Parathyroid adenoma (tissue), 2 donors: ENCODE measurements at regions not wholly inside any gene's neighbourhood (a gene's known extent, or its start where the extent isn't known, plus 50 kb on each side); places are given as distances from the start of the nearest gene placed in this dataset.
"Not testable (repeated sequence)": the region's sequence is repeated elsewhere in the genome, so short reads cannot be mapped to it uniquely, and the experiment has no call there.

Experiments used
- H2AFZ ChIP-seq: fragments of 300-600 bp; sonication (generic); one replicate; pipeline ENCODE4 v1.7.0; 2017; ENCODE audit warnings: antibody characterized with exemption, mild to moderate bottlenecking
- H3K27ac ChIP-seq: fragments of 300-600 bp; sonication (generic); one replicate; pipeline ENCODE4 v1.7.0; 2017
- H3K27me3 ChIP-seq: fragments of 300-600 bp; sonication (generic); one replicate; pipeline ENCODE4 v1.7.0; 2017; ENCODE audit warnings: low read length; ENCODE audit not compliant: control insufficient read depth, insufficient read depth
- H3K36me3 ChIP-seq: fragments of 300-600 bp; sonication (generic); one replicate; pipeline ENCODE4 v1.7.0; 2017; ENCODE audit warnings: low read length; ENCODE audit not compliant: control insufficient read depth, insufficient read depth
- H3K4me1 ChIP-seq: fragments of 300-600 bp; sonication (generic); one replicate; pipeline ENCODE4 v1.7.0; 2017; ENCODE audit warnings: control low read depth
- H3K4me2 ChIP-seq: fragments of 300-600 bp; sonication (generic); one replicate; pipeline ENCODE4 v1.7.0; 2017; ENCODE audit warnings: low read length
- H3K4me3 ChIP-seq: fragments of 300-600 bp; sonication (generic); one replicate; pipeline ENCODE4 v1.7.0; 2017; ENCODE audit warnings: low read depth, low read length
- H3K79me2 ChIP-seq: fragments of 300-600 bp; sonication (generic); one replicate; pipeline ENCODE4 v1.7.0; 2017; ENCODE audit warnings: control low read depth
- H3K9ac ChIP-seq: fragments of 300-600 bp; sonication (generic); one replicate; pipeline ENCODE4 v1.7.0; 2017; ENCODE audit warnings: mild to moderate bottlenecking
- H3K9me3 ChIP-seq: fragments of 300-600 bp; sonication (generic); one replicate; pipeline ENCODE4 v1.7.0; 2017; ENCODE audit warnings: low read length; ENCODE audit not compliant: control insufficient read depth
- TF ChIP-seq, protein P1 (sequence below): fragments of 300-600 bp; sonication (generic); IDR thresholded peaks from one replicate; pipeline ENCODE4 v1.7.0; 2017; ENCODE audit warnings: antibody characterized with exemption, mild to moderate bottlenecking
- donor health status: primary hyperparathyroidism.

GRCh38 chr10:113496111-113497109 is 56.4 kb upstream of the HABP2 start:
- Histone ChIP-seq H2AFZ (no peak overlapping the region), H3K4me2 (no peak overlapping the region), H3K79me2 (no peaks in the 10 kb centered on the region), H3K4me3 (no peak overlapping the region), H3K9me3 (no peaks in the 10 kb centered on the region), H3K4me1 (no peaks in the 10 kb centered on the region), H3K36me3 (no peaks in the 10 kb centered on the region), H3K9ac (no peak overlapping the region), H3K27me3 (no peaks in the 10 kb centered on the region), H3K27ac (no peak overlapping the region)
- TF ChIP-seq, protein P1, sequence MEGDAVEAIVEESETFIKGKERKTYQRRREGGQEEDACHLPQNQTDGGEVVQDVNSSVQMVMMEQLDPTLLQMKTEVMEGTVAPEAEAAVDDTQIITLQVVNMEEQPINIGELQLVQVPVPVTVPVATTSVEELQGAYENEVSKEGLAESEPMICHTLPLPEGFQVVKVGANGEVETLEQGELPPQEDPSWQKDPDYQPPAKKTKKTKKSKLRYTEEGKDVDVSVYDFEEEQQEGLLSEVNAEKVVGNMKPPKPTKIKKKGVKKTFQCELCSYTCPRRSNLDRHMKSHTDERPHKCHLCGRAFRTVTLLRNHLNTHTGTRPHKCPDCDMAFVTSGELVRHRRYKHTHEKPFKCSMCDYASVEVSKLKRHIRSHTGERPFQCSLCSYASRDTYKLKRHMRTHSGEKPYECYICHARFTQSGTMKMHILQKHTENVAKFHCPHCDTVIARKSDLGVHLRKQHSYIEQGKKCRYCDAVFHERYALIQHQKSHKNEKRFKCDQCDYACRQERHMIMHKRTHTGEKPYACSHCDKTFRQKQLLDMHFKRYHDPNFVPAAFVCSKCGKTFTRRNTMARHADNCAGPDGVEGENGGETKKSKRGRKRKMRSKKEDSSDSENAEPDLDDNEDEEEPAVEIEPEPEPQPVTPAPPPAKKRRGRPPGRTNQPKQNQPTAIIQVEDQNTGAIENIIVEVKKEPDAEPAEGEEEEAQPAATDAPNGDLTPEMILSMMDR, result no peak

- H3K4me1 ChIP-seq, result no peaks in the 10 kb centered on the region
- TF ChIP-seq, protein P1, result no peak
- no peak overlapping the region for H3K4me3 ChIP-seq
- H3K9me3 ChIP-seq, result no peaks in the 10 kb centered on the region
- H3K9ac ChIP-seq, result no peak overlapping the region
- no peak overlapping the region for H2AFZ ChIP-seq
- H3K27ac ChIP-seq, result no peak overlapping the region
- no peaks in the 10 kb centered on the region for H3K27me3 ChIP-seq
- H3K4me2 ChIP-seq, result no peak overlapping the region
- H3K36me3 ChIP-seq, result no peaks in the 10 kb centered on the region
- H3K79me2 ChIP-seq, result no peaks in the 10 kb centered on the region
Observed at GRCh38 chr10:113497198-113497597, 55.7 kb upstream of the HABP2 start.

- H3K27ac ChIP-seq, result no peak overlapping the region
- no peaks in the 10 kb centered on the region for H3K9me3 ChIP-seq
- H3K79me2 ChIP-seq, result no peaks in the 10 kb centered on the region
- H3K4me2 ChIP-seq, result no peak overlapping the region
- H3K9ac ChIP-seq, result no peak overlapping the region
- H3K36me3 ChIP-seq, result no peaks in the 10 kb centered on the region
- H3K4me3 ChIP-seq, result no peak overlapping the region
- H3K27me3 ChIP-seq, result no peaks in the 10 kb centered on the region
- H2AFZ ChIP-seq, result no peak overlapping the region
- H3K4me1 ChIP-seq, result no peaks in the 10 kb centered on the region
- TF ChIP-seq, protein P1, result no peak
Observed at GRCh38 chr10:113498997-113499396, 53.9 kb upstream of the HABP2 start.

- no peaks in the 10 kb centered on the region for H3K4me1 ChIP-seq
- H3K4me2 ChIP-seq, result no peak overlapping the region
- no peak overlapping the region for H3K27ac ChIP-seq
- no peaks in the 10 kb centered on the region for H3K79me2 ChIP-seq
- TF ChIP-seq, protein P1, result no peak
- H2AFZ ChIP-seq, result no peak overlapping the region
- H3K27me3 ChIP-seq, result no peaks in the 10 kb centered on the region
- no peaks in the 10 kb centered on the region for H3K36me3 ChIP-seq
- H3K9ac ChIP-seq, result no peak overlapping the region
- H3K4me3 ChIP-seq, result no peak overlapping the region
- H3K9me3 ChIP-seq, result no peaks in the 10 kb centered on the region
Observed at GRCh38 chr10:113499806-113500205, 53.0 kb upstream of the HABP2 start.

GRCh38 chr10:113501031-113501430 is 51.8 kb upstream of the HABP2 start:
- not testable (repeated sequence) for H3K4me1 ChIP-seq, H3K4me2 ChIP-seq, H3K9me3 ChIP-seq, H3K9ac ChIP-seq, H3K79me2 ChIP-seq, H3K4me3 ChIP-seq, H3K27ac ChIP-seq, H3K27me3 ChIP-seq, H3K36me3 ChIP-seq, H2AFZ ChIP-seq
